Type B pancreatic cell (in vitro differentiated cells): ENCODE measurements at regions not wholly inside any gene's neighbourhood (a gene's known extent, or its start where the extent isn't known, plus 50 kb on each side); places are given as distances from the start of the nearest gene placed in this dataset.

Experiments used
- DNase-seq: peaks from one replicate; pipeline ENCODE4 v3.0.0; 2021; ENCODE audit warnings: mixed read lengths; ENCODE audit not compliant: unreplicated experiment; ENCODE audit errors: extremely low spot score
- H3K27ac Mint-ChIP-seq: 2 replicates; pipeline ENCODE4 v1.8.0; 2021; ENCODE audit warnings: mild to moderate bottlenecking, mixed read lengths
- H3K27me3 Mint-ChIP-seq: 2 replicates; pipeline ENCODE4 v1.8.0; 2021; ENCODE audit warnings: mixed read lengths
- H3K36me3 Mint-ChIP-seq: 2 replicates; pipeline ENCODE4 v1.8.0; 2021; ENCODE audit warnings: mixed read lengths
- H3K4me1 Mint-ChIP-seq: one replicate; pipeline ENCODE4 v1.8.0; 2021; ENCODE audit warnings: mixed read lengths; ENCODE audit not compliant: unreplicated experiment
- H3K4me3 Mint-ChIP-seq: 2 replicates; pipeline ENCODE4 v1.8.0; 2021; ENCODE audit warnings: mild to moderate bottlenecking, mixed read lengths
- H3K9me3 Mint-ChIP-seq: 2 replicates; pipeline ENCODE4 v1.8.0; 2021; ENCODE audit warnings: mixed read lengths
- TF ChIP-seq, protein P1 (sequence below): fragments of 200-600 bp; sonication (generic); conservative IDR thresholded peaks from 2 replicates; pipeline ENCODE4 v1.5.0; 2021; ENCODE audit warnings: antibody characterized with exemption, mild to moderate bottlenecking

DNA sequence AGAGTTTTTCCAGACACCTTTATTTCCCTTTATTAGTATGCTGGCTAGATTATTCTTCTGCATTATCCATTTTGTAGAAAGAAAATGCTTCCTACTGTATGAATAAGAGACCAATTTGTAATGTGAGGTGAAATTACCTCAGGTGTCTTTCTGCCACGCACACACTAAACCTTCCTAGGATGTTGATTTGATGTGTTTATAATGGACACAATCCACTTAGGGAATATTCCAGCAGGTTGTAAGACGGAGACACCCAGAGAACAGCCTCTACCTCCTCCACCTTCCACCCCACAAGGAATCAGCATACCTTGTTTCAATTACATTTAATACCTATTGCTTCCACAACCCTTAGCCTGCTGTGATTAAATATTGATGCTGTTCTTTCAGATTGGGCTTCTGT, 379.1 kb upstream of the KIRREL3 start:
- no peak for DNase-seq
- Mint-ChIP-seq H3K27ac (no peak overlapping the region), H3K27me3 (peaks cover 12% of the 10 kb centered on the region), H3K9me3 (peaks cover 5% of the 10 kb centered on the region), H3K36me3 (no peaks in the 10 kb centered on the region), H3K4me1 (no peaks in the 10 kb centered on the region), H3K4me3 (no peak overlapping the region)
- TF ChIP-seq, protein P1, sequence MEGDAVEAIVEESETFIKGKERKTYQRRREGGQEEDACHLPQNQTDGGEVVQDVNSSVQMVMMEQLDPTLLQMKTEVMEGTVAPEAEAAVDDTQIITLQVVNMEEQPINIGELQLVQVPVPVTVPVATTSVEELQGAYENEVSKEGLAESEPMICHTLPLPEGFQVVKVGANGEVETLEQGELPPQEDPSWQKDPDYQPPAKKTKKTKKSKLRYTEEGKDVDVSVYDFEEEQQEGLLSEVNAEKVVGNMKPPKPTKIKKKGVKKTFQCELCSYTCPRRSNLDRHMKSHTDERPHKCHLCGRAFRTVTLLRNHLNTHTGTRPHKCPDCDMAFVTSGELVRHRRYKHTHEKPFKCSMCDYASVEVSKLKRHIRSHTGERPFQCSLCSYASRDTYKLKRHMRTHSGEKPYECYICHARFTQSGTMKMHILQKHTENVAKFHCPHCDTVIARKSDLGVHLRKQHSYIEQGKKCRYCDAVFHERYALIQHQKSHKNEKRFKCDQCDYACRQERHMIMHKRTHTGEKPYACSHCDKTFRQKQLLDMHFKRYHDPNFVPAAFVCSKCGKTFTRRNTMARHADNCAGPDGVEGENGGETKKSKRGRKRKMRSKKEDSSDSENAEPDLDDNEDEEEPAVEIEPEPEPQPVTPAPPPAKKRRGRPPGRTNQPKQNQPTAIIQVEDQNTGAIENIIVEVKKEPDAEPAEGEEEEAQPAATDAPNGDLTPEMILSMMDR, result no peak

DNA sequence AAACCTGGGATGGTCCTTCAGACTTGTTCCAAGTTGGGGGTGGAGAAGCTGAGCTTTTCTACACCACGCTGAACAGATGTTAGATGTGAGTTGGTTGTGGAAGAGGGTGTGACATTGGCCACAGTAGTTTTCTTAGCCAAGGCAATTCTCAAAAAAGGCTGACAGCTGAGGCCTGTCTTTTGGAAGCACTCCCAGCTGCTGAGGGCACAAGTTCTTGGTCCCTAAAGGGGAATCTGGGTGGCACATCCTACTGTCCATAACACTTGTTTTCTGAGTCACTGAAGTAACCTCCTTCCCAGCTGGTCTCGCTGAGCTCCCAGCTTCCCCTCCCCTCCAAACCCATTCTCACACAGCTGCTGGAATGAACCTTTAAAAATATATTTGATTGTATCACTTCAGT, 375.7 kb upstream of the KIRREL3 start:
- Mint-ChIP-seq H3K36me3 (no peaks in the 10 kb centered on the region), H3K4me3 (no peak overlapping the region), H3K27ac (no peak overlapping the region), H3K27me3 (peaks cover 12% of the 10 kb centered on the region), H3K4me1 (no peaks in the 10 kb centered on the region), H3K9me3 (peaks cover 5% of the 10 kb centered on the region)
- TF ChIP-seq, protein P1, result no peak
- DNase-seq, result no peak

DNA sequence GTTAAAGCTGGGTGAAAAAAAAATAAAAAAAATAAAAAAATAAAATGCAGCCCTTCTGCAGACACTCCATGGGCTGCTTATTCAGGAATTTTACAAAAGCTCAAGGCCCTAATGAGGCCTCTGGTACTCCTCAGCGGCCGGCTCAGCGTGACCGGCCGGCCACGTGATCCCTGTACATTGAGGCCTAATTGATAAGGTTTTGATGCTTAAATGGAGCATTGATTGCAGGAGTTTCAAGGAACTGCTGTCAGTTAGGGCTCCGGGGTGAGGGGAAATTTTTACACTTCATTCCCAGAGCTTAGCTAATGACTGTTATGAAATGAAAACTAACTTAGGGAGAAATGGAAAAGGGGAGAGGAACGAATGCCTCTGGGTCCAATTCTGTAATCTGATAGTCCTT, 368.8 kb upstream of the KIRREL3 start:
- H3K4me1 Mint-ChIP-seq, result no peaks in the 10 kb centered on the region
- H3K27me3 Mint-ChIP-seq, result peaks cover 3% of the 10 kb centered on the region
- no peak overlapping the region for H3K27ac Mint-ChIP-seq
- TF ChIP-seq, protein P1, result no peak
- H3K36me3 Mint-ChIP-seq, result no peaks in the 10 kb centered on the region
- no peak for DNase-seq
- no peak overlapping the region for H3K4me3 Mint-ChIP-seq
- no peaks in the 10 kb centered on the region for H3K9me3 Mint-ChIP-seq

DNA sequence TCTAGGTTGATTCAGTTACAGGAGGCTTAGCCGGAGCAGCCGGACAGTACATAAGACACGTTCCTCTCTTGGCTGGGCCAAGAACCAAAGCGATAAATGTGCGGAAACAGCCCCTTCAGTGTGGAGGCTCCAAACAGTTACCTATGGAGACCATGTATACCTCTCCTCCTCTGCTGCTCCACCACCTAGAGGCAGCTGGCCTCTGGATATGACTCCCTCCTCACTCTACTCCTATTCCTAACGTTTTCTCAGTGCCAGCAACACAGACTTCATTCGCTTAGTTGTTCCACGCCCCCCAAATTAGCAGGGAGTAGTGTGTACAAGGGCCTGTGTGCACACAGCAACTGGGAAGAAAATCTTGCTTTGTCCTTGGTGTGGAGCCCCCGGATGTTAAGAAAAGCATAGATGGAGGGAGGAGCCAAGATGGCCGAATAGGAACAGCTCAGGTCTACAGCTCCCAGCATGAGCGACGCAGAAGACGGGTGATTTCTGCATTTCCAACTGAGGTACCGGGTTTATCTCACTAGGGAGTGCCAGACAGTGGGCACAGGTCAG, 362.3 kb upstream of the KIRREL3 start:
- Mint-ChIP-seq H3K9me3 (no peaks in the 10 kb centered on the region), H3K36me3 (no peaks in the 10 kb centered on the region), H3K27ac (no peak overlapping the region), H3K4me3 (peak overlapping the region; percentile 61), H3K27me3 (peaks cover 3% of the 10 kb centered on the region), H3K4me1 (peaks cover 4% of the 10 kb centered on the region)
- TF ChIP-seq, protein P1, result no peak
- DNase-seq, result no peak

DNA sequence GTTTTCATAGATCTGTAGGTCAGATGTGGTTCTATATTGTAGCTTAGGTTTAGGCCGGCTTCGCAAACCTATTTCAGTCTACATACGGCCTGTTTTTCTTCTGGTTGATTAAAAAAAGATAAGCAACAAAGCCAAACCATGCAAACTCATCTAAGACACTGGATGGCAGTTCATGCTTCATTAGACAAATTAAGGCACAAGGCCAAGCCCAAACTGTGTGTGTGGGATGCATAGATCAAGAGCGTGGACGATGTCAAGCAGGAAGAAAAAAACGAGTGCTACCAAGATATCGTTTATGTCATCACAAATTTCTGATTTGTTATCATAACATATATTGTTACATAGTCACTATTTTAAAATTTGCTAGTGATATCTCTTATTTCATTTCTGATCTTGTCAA, 357.6 kb upstream of the KIRREL3 start:
- H3K9me3 Mint-ChIP-seq, result no peaks in the 10 kb centered on the region
- H3K4me1 Mint-ChIP-seq, result peaks cover 4% of the 10 kb centered on the region
- H3K27ac Mint-ChIP-seq, result no peak overlapping the region
- H3K36me3 Mint-ChIP-seq, result no peaks in the 10 kb centered on the region
- H3K4me3 Mint-ChIP-seq, result no peak overlapping the region
- H3K27me3 Mint-ChIP-seq, result peaks cover 3% of the 10 kb centered on the region
- TF ChIP-seq, protein P1, result no peak
- DNase-seq, result no peak

DNA sequence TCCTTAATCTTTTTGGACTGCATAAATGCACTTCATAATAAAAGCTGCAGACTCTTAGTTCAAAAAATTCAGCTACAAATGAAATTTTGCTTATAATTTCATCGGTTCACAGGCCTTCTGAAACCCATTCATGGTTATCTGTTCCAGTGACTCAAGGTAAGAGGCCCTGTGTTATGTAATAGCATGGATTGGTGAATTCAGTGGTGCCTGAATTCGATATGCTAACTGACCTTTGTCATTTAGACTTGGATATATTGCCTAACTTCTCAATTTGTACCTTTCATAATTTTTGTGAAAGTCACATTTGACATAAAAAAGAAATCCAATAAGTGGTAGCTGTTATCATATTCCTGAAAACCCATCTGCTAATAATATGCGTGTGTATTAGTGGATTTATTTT, 349.9 kb upstream of the KIRREL3 start:
- Mint-ChIP-seq H3K36me3 (no peaks in the 10 kb centered on the region), H3K27ac (no peak overlapping the region), H3K4me1 (peaks cover 6% of the 10 kb centered on the region), H3K9me3 (peaks cover 7% of the 10 kb centered on the region), H3K4me3 (no peak overlapping the region), H3K27me3 (no peaks in the 10 kb centered on the region)
- DNase-seq, result no peak
- TF ChIP-seq, protein P1, result no peak
